ENCODE measurements at regions not wholly inside any gene's neighbourhood (a gene's known extent, or its start where the extent isn't known, plus 50 kb on each side); places are given as distances from the start of the nearest gene placed in this dataset.

GRCh38 chr18:5601188-5601624 is 57.4 kb upstream of the EPB41L3 start:
- DNase-seq (ENCODE audit: low read depth in 4 of 4, low spot score in 3 of 4): no peak

DNA sequence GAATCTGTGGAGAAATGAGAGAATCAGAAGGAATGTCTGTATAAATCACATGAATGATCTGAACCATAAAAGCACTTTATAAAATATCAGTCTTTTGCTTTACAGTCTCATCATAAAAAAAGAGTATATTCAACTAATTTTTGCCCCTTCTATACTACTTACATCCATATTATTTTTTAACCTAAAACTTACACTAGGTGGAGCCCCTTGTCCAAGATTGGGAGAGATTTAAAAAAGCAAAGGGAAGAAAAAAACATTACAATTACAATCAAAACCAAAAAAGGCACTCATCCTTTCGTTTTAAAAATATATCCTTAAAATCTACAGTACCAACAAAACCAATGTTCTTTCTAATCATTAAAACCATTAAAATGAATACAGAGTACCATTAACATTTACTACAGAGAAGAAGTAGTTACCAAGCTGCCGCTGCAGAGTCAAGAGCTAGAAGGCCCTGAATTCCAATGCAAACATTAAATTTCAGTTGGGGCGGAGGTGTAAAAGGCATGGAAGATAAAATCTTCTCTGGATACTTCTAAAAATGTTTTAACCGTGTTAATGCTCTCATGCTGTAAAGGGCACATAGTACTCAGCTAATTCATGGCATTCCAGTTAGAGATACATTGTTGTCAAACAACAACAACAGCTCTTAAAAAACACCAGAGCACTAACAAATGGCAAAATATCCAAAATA is 56.7 kb upstream of the EPB41L3 start:
- DNase-seq (ENCODE audit: low read depth in 4 of 4, low spot score in 3 of 4): no peak

DNA sequence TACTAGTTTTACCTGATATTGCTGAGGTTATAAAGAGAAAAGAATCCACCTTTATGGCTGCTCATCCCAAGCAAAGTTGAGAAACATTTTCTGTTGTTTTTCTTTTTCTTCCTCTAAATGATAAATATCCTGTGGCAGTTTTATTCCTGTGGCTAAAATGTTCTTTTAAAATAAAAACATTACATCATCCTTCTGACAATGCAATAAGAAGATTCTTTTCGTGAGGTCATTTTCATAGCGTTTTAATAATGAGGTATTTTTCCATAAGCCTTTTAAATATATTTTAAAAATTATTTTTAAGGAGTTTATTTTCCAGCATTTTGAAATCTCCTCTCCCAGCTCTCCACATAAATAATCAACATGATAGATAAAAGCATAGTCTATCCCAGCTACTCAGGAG is 52.8 kb upstream of the EPB41L3 start:
- DNase-seq (ENCODE audit: low read depth in 4 of 4, low spot score in 3 of 4): no peak
